ENCODE measurements at regions not wholly inside any gene's neighbourhood (a gene's known extent, or its start where the extent isn't known, plus 50 kb on each side); places are given as distances from the start of the nearest gene placed in this dataset.

DNA sequence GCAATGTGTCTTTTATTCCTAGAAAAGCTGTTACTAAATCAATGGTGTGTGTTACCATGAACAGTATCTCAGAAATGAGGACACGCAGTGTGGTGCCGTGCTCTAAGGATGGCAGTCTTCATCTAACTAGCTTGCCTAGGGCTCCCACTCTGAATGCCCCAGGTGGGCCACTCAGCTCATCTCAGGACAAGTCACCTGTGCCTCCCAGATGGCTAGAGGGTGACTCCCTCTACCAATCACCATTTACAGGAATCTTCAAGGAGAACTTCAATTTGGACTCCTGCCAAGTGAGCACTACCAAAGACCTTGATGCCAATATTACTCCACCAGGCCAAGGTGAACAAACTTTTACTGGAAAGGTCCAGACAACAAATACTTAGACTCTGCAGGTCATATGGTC, 202.8 kb upstream of the FOXQ1 start:
- TF ChIP-seq, protein P1, sequence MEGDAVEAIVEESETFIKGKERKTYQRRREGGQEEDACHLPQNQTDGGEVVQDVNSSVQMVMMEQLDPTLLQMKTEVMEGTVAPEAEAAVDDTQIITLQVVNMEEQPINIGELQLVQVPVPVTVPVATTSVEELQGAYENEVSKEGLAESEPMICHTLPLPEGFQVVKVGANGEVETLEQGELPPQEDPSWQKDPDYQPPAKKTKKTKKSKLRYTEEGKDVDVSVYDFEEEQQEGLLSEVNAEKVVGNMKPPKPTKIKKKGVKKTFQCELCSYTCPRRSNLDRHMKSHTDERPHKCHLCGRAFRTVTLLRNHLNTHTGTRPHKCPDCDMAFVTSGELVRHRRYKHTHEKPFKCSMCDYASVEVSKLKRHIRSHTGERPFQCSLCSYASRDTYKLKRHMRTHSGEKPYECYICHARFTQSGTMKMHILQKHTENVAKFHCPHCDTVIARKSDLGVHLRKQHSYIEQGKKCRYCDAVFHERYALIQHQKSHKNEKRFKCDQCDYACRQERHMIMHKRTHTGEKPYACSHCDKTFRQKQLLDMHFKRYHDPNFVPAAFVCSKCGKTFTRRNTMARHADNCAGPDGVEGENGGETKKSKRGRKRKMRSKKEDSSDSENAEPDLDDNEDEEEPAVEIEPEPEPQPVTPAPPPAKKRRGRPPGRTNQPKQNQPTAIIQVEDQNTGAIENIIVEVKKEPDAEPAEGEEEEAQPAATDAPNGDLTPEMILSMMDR (IDR thresholded peaks at IDR 0.05) = no peak
- TF ChIP-seq RAD21 (IDR thresholded peaks at IDR 0.05; ENCODE audit: low read length) (no peak), POLR2AphosphoS5 (IDR thresholded peaks at IDR 0.05; ENCODE audit: low read depth, low read length) (no peak), GABPA (IDR thresholded peaks at IDR 0.05; ENCODE audit: low read depth) (no peak), EP300 (IDR thresholded peaks at IDR 0.05; ENCODE audit: borderline replicate concordance in 1 of 2, low read depth in 1 of 2, low read length in 1 of 2) (no peak), SIN3A (IDR thresholded peaks at IDR 0.05; ENCODE audit: borderline replicate concordance, low read depth, low read length) (no peak)

Measured in SK-N-SH (cell line).